HEK293 (cell line): ENCODE measurements at regions not wholly inside any gene's neighbourhood (a gene's known extent, or its start where the extent isn't known, plus 50 kb on each side); places are given as distances from the start of the nearest gene placed in this dataset.

Source experiments
- CTCF ChIA-PET: fragments of 350-600 bp; formaldehyde crosslinking; extraction: SDS; loops from one replicate; lab custom pipeline; 2021; ENCODE audit warnings: antibody characterized with exemption; lab: Yijun Ruan, JAX
- POLR2A ChIA-PET: fragments of 300-600 bp; formaldehyde crosslinking; extraction: SDS; loops from one replicate; lab custom pipeline; 2020; ENCODE audit warnings: antibody characterized with exemption, inconsistent platforms; lab: Yijun Ruan, JAX
- H3K27ac ChIP-seq: fragments of 200-500 bp; sonication (Bioruptor generic); 2 replicates; pipeline ENCODE4 v1.5.1; 2014; ENCODE audit warnings: low read depth, low read length, control low read depth, inconsistent platforms; ENCODE audit errors: extremely low read depth
- H3K36me3 ChIP-seq, 2 experiments: fragments of 200-500 bp in 1 of 2; sonication (Bioruptor generic) in 1 of 2; 1 replicate in 1 of 2; 2 replicates in 1 of 2; pipeline ENCODE4 v1.5.1; 2014 to 2017; ENCODE audit warnings: inconsistent platforms in 2 of 2, low read length in 2 of 2; ENCODE audit not compliant: control insufficient read depth in 2 of 2, insufficient read depth in 1 of 2
- H3K4me1 ChIP-seq: fragments of 200-500 bp; sonication (Bioruptor generic); 2 replicates; pipeline ENCODE4 v1.5.1; 2014; ENCODE audit warnings: mild to moderate bottlenecking, low read length, inconsistent platforms; ENCODE audit not compliant: control insufficient read depth, insufficient read depth
- H3K4me3 ChIP-seq: 2 replicates; pipeline ENCODE4 v1.5.1; 2011; ENCODE audit warnings: low read depth, mild to moderate bottlenecking, control low read depth, low read length, moderate library complexity
- H3K9me3 ChIP-seq: fragments of 200-500 bp; sonication (Bioruptor generic); 2 replicates; pipeline ENCODE4 v1.5.1; 2014; ENCODE audit warnings: low read depth, low read length, inconsistent platforms; ENCODE audit not compliant: control insufficient read depth, insufficient read depth
- GFI1B ChIP-seq: fragments of 450-650 bp; formaldehyde crosslinking; IDR thresholded peaks from 2 replicates; pipeline ENCODE4 v1.5.1; 2016; ENCODE audit warnings: missing biosample characterization, missing genetic modification characterization
- GLI2 ChIP-seq: fragments of 450-650 bp; formaldehyde crosslinking; IDR thresholded peaks from 2 replicates; pipeline ENCODE4; 2017; ENCODE audit warnings: missing biosample characterization, missing genetic modification characterization, low read depth, borderline replicate concordance
- REPIN1 ChIP-seq: fragments of 450-650 bp; formaldehyde crosslinking; IDR thresholded peaks from 2 replicates; pipeline ENCODE4 v1.5.1; 2017; ENCODE audit warnings: missing biosample characterization, missing genetic modification characterization, low read depth
- SCRT1 ChIP-seq: fragments of 450-650 bp; formaldehyde crosslinking; IDR thresholded peaks from 2 replicates; pipeline ENCODE4 v1.5.1; 2016; ENCODE audit warnings: missing biosample characterization, missing genetic modification characterization, borderline replicate concordance
- TCF7L2 ChIP-seq: IDR thresholded peaks from 2 replicates; pipeline ENCODE4 v1.6.1; 2011; ENCODE audit warnings: low read depth, mild to moderate bottlenecking, inconsistent platforms, low read length, moderate library complexity, borderline replicate concordance
- ZFP41 ChIP-seq: fragments of 450-650 bp; formaldehyde crosslinking; IDR thresholded peaks from 2 replicates; pipeline ENCODE4 v1.5.1; 2016; ENCODE audit warnings: missing biosample characterization, missing genetic modification characterization, borderline replicate concordance
- ZFP69B ChIP-seq: fragments of 450-650 bp; formaldehyde crosslinking; IDR thresholded peaks from 2 replicates; pipeline ENCODE4 v1.5.1; 2016; ENCODE audit warnings: missing biosample characterization, missing genetic modification characterization
- ZNF19 ChIP-seq: fragments of 450-650 bp; formaldehyde crosslinking; IDR thresholded peaks from 2 replicates; pipeline ENCODE4; 2016; ENCODE audit warnings: missing biosample characterization, missing genetic modification characterization, low read depth
- ZNF211 ChIP-seq: fragments of 450-650 bp; formaldehyde crosslinking; IDR thresholded peaks from 2 replicates; pipeline ENCODE4 v1.5.1; 2016; ENCODE audit warnings: low read depth, missing biosample characterization, missing genetic modification characterization
- ZNF311 ChIP-seq: fragments of 450-650 bp; formaldehyde crosslinking; IDR thresholded peaks from 2 replicates; pipeline ENCODE4 v1.5.1; 2017; ENCODE audit warnings: missing biosample characterization, missing genetic modification characterization, borderline replicate concordance
- ZNF529 ChIP-seq: fragments of 450-650 bp; formaldehyde crosslinking; IDR thresholded peaks from 2 replicates; pipeline ENCODE4 v1.5.1; 2017; ENCODE audit warnings: missing genetic modification characterization, missing biosample characterization; ENCODE audit not compliant: insufficient replicate concordance
- ZNF555 ChIP-seq: fragments of 450-650 bp; formaldehyde crosslinking; conservative IDR thresholded peaks from 2 replicates; pipeline ENCODE4 v1.5.1; 2017; ENCODE audit warnings: missing biosample characterization, mild to moderate bottlenecking, missing genetic modification characterization, inconsistent platforms
- ZNF677 ChIP-seq: fragments of 450-650 bp; IDR thresholded peaks from 2 replicates; pipeline ENCODE4 v1.5.0; 2018; ENCODE audit warnings: missing biosample characterization, mild to moderate bottlenecking, missing genetic modification characterization, moderate library complexity
- ZSCAN30 ChIP-seq: fragments of 450-650 bp; IDR thresholded peaks from 2 replicates; pipeline ENCODE4 v1.5.1; 2018; ENCODE audit warnings: missing biosample characterization, mild to moderate bottlenecking, missing genetic modification characterization, moderate library complexity
- ZXDB ChIP-seq: fragments of 450-650 bp; formaldehyde crosslinking; IDR thresholded peaks from 2 replicates; pipeline ENCODE4 v1.5.1; 2016; ENCODE audit warnings: missing biosample characterization, missing genetic modification characterization
- TF ChIP-seq, protein P1 (sequence below): fragments of 450-650 bp; formaldehyde crosslinking; IDR thresholded peaks from 2 replicates; pipeline ENCODE4 v1.5.1; 2017; ENCODE audit warnings: missing biosample characterization, mild to moderate bottlenecking, missing genetic modification characterization, moderate library complexity
- TF ChIP-seq, protein P2 (sequence below): fragments of 450-650 bp; formaldehyde crosslinking; IDR thresholded peaks from 2 replicates; pipeline ENCODE4 v1.5.1; 2016; ENCODE audit warnings: missing biosample characterization, missing genetic modification characterization, borderline replicate concordance

DNA sequence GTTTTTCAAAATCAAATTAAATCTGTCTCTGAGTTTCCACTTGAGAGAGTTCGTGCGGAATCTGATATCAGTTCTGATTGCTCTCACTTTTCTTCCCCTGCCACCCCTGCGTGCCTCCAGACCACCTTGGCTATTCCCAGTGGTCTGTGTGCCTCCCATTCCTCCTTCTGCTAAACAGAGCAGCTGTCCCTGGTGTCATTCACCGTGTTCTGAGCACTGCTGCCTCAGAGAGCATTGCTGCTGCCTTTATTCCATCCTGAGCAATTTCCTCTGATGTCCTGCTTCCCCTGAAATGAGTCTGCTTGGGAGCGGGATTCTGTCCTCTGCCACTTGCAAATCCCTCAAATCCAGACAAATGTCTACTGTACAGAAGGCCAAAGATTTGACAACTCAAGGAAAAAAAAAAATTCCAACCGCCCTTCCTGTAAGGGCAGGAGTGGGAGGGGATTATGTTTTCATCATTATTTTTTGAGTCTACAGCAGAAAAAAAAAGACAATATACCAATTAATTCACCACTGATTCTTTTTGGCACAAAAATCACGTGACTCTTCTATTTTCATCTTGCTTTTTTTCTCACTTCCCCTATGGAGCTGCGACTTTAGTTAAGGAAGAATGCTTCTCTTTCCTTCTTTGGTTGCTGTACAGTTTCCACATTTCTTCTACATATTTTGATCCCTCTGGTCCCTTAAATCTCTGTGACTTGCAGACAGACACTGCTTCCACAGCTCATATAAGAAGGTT is 833.0 kb downstream of the EPHA7 start:
- no peak overlapping the region for H3K4me3 ChIP-seq
- TF ChIP-seq ZNF555 (tag by site-specific recombination) = no peak
- TF ChIP-seq ZNF211 (tag by site-specific recombination) = no peak
- TF ChIP-seq ZNF529 (tag by site-specific recombination) = no peak
- TF ChIP-seq ZNF677 (tag by site-specific recombination) = no peak
- no peak overlapping the region for H3K27ac ChIP-seq
- POLR2A ChIA-PET = no interaction called here
- H3K9me3 ChIP-seq = no peaks in the 10 kb centered on the region
- no peaks in the 10 kb centered on the region for H3K4me1 ChIP-seq
- no peaks in the 10 kb centered on the region for H3K36me3 ChIP-seq
- CTCF ChIA-PET = interaction anchor here (0.6 to 0.7 kb wide), 2 partner anchors 28 to 1310 kb away, joined by 4 to 7 read pairs; no protein-coding TSS in a partner anchor

DNA sequence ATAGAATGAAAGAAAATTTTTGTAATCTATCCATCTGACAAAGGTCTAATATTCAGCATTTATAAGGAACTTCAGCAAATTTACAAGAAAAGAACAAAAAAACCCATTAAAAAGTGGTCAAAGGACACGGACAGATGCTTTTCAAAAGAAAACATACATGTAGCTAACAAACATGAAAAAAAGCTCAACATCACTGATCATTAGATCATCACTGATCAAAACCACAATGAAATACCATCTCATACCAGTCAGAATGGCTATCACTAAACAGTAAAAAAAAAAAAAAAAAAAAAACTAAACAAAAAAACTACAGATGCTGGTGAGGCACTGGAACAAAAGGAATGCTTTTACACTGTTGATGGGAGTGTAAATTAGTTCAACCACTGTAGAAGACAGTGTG is 837.1 kb downstream of the EPHA7 start:
- Histone ChIP-seq H3K4me3 (no peak overlapping the region), H3K9me3 (no peaks in the 10 kb centered on the region), H3K27ac (no peak overlapping the region), H3K4me1 (no peaks in the 10 kb centered on the region), H3K36me3 (no peaks in the 10 kb centered on the region)
- ChIA-PET POLR2A (no interaction called here), CTCF (no interaction called here)
- TF ChIP-seq ZFP41 (no peak), ZXDB (tag by site-specific recombination) (no peak), ZNF19 (no peak), ZNF311 (tag by site-specific recombination) (no peak)
- TF ChIP-seq, protein P1, sequence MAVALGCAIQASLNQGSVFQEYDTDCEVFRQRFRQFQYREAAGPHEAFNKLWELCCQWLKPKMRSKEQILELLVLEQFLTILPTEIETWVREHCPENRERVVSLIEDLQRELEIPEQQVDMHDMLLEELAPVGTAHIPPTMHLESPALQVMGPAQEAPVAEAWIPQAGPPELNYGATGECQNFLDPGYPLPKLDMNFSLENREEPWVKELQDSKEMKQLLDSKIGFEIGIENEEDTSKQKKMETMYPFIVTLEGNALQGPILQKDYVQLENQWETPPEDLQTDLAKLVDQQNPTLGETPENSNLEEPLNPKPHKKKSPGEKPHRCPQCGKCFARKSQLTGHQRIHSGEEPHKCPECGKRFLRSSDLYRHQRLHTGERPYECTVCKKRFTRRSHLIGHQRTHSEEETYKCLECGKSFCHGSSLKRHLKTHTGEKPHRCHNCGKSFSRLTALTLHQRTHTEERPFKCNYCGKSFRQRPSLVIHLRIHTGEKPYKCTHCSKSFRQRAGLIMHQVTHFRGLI (tag by site-specific recombination) = no peak

DNA sequence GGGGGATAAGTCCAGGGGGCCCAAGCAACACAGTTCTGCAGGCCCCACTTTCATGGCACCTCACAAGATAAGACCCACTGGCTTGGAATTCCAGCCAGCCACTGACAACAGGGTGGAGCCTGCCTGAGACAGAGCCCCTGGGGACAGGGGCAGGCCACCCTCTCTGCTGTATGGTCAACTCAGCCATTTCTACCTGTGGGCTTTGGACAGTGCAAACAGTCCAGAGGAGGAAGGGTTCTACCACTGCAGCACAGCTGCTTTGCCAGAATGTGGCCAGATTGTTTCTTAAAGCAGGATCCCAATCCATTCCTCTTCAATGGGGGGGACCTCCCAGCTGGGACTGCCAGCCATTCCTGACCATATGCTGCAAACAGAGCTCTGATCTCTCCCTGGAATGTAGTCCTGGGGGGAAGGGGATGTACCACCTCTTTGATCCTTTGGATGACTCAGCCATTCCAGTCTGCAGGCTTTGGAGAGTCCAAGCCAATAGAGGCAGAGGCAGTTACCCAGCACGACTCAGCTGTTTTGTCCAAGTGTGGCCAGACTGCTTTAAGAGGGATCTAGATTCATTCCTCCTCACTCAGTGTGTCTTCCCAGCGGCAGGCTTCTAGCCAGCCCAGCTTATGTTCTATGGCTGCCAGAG is 842.2 kb downstream of the EPHA7 start:
- no peak overlapping the region for H3K27ac ChIP-seq
- ChIA-PET CTCF (no interaction called here), POLR2A (no interaction called here)
- H3K9me3 ChIP-seq = no peaks in the 10 kb centered on the region
- TF ChIP-seq GLI2 (no peak), GFI1B (tag by site-specific recombination) (no peak), TCF7L2 (no peak), ZSCAN30 (tag by site-specific recombination) (no peak), SCRT1 (tag by site-specific recombination) (no peak), ZFP69B (tag by site-specific recombination) (no peak), REPIN1 (tag by site-specific recombination) (no peak)
- TF ChIP-seq, protein P2, sequence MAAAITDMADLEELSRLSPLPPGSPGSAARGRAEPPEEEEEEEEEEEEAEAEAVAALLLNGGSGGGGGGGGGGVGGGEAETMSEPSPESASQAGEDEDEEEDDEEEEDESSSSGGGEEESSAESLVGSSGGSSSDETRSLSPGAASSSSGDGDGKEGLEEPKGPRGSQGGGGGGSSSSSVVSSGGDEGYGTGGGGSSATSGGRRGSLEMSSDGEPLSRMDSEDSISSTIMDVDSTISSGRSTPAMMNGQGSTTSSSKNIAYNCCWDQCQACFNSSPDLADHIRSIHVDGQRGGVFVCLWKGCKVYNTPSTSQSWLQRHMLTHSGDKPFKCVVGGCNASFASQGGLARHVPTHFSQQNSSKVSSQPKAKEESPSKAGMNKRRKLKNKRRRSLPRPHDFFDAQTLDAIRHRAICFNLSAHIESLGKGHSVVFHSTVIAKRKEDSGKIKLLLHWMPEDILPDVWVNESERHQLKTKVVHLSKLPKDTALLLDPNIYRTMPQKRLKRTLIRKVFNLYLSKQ (tag by site-specific recombination) = no peak
- TF ChIP-seq, all 188 proteins: peak for 0
- Histone ChIP-seq H3K36me3 (no peaks in the 10 kb centered on the region), H3K4me1 (no peaks in the 10 kb centered on the region), H3K4me3 (no peak overlapping the region)
